AG09319 (cell line): ENCODE measurements at regions not wholly inside any gene's neighbourhood (a gene's known extent, or its start where the extent isn't known, plus 50 kb on each side); places are given as distances from the start of the nearest gene placed in this dataset.
"Not testable (repeated sequence)": the region's sequence is repeated elsewhere in the genome, so short reads cannot be mapped to it uniquely, and the experiment has no call there.

ENCODE experiments used
- DNase-seq: peaks from one replicate; pipeline ENCODE4 v3.0.0-alpha.2; 2010; ENCODE audit warnings: low read depth; ENCODE audit errors: extremely low read depth
- TF ChIP-seq, protein P1 (sequence below): IDR thresholded peaks from 2 replicates; pipeline ENCODE4 v1.5.1; 2011; ENCODE audit warnings: low read depth, mild to moderate bottlenecking, inconsistent platforms, low read length, moderate library complexity

DNA sequence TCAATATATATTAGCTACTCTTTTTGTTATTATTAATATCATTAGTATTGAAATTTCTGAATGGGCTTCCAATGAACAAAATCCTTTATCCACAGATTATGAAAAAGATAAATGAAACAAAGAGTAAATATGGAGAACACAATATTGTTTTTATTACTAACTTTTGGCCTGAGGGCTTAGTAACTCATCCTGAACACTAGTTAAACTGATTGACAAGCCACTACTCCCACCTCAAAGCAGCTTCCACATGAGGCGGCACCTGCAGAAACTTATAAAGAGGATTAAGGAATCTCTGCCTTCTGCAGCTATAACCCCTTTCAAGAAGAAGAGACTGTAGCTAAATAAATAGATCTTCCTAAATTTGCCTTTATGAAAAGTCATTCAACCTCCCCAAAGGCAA, 187.6 kb upstream of the ALG10 start:
- DNase-seq = no peak
- TF ChIP-seq, protein P1, sequence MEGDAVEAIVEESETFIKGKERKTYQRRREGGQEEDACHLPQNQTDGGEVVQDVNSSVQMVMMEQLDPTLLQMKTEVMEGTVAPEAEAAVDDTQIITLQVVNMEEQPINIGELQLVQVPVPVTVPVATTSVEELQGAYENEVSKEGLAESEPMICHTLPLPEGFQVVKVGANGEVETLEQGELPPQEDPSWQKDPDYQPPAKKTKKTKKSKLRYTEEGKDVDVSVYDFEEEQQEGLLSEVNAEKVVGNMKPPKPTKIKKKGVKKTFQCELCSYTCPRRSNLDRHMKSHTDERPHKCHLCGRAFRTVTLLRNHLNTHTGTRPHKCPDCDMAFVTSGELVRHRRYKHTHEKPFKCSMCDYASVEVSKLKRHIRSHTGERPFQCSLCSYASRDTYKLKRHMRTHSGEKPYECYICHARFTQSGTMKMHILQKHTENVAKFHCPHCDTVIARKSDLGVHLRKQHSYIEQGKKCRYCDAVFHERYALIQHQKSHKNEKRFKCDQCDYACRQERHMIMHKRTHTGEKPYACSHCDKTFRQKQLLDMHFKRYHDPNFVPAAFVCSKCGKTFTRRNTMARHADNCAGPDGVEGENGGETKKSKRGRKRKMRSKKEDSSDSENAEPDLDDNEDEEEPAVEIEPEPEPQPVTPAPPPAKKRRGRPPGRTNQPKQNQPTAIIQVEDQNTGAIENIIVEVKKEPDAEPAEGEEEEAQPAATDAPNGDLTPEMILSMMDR = no peak

DNA sequence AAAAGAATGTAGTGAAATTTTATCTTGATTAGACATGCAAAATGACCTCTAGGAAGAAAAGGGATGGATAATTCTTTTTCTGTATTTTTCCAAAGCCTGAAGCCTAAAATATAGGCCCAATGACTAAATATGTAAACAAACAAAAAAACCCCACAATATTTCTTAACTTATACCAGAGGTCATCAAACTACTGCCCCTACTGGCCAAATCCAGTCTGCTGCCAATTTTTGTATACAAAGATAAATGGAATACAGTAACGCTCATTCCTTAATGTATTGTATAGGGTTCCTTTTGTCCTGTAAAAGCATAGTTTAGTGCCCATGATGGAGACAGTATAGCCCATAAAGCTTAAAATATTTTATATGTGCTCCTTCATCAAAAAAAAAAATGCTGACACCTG, 145.7 kb upstream of the ALG10 start:
- DNase-seq = no peak
- TF ChIP-seq, protein P1 = no peak

DNA sequence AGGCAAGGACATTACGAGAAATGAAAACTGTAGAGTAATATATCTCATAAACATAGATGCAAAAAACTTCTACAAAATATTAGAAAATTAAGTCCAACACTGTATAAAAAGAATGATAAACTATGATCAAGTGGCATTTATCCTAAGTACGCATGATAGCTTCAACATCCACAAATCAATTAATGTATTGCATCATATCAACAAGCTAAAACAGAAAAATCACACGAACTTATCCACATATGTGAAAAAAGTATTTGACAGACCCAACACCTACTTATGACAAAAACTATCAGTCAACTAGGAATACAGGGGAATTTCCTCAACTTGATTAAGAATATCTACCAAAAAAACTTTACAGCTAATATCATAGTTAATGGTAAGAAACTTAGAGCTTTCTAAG, 129.9 kb upstream of the ALG10 start:
- DNase-seq = no peak
- TF ChIP-seq, protein P1 = no peak

DNA sequence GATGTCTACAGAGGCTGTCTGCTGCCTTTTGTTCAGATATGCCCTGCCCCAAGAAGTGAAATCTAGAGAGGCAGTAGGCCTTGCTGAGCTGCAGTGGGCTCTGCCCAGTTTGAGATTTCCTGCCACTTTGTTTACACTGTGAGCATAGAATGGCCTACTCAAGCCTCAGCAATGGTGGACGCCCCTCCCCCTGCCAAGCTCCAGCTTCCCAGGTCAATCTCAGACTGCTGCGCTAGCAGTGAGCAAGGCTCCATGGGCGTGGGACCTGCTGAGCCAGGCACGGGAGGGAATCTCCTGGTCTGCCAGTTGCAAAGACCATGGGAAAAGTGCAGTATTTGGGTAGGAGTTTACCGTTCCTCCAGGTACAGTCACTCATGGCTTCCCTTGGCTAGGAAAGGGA, 101.8 kb upstream of the ALG10 start:
- DNase-seq = not testable (repeated sequence)

DNA sequence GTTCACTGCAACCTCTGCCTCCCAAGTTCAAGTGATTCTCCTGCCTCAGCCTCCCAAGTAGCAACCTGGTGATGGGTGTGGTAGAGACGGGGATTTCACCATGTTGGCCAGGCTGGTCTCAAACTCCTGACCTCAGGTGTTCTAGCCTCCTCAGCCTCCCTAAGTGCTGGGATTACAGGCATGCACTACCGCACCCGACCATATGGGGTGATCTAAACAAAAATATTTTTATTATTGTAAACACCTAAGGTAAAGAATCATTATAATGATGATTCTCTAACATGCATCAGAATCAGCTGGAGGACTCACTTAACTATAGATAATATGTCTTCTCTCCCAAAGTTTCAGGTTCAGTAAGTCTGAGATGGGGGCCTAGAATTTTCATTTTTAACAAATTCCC, 96.2 kb upstream of the ALG10 start:
- TF ChIP-seq, protein P1 = no peak
- DNase-seq = no peak

DNA sequence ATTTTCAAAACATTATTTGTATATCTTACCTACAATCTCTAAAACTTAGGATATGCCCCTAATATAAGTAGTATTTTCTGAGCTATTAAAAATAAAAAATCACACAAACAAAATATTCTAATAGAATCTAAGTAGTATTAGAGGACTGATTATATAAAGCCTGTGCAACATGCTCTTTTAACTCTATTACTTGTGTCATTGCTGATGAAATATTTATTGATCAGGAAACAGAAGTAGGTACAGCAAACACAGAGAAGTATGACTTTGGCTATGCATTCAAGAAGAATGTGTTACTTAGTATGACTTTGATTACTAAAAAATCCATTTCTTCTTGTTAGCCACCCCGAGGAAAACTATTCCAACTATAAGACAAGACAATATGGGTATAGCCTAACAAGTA, 84.6 kb upstream of the ALG10 start:
- not testable (repeated sequence) for DNase-seq

DNA sequence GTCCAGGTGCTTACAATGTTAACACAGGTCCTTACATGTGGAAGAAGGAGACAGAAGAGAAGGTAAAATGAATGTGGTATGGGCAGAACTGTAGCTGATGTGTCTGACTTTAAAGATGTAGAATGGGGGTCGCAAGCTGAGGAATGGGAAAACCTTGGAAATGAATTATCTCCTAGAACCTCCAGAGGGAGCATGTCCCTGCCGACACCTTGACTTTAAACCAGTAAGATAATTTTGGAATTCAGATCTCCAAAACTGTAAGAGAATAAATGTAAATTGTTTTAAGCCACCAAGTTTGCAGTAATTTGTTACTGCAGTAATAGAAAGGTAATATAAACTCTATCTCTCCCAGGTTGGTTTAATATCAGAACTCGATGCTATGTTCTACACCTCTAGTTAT, 80.1 kb upstream of the ALG10 start:
- DNase-seq = no peak
- TF ChIP-seq, protein P1 = no peak

DNA sequence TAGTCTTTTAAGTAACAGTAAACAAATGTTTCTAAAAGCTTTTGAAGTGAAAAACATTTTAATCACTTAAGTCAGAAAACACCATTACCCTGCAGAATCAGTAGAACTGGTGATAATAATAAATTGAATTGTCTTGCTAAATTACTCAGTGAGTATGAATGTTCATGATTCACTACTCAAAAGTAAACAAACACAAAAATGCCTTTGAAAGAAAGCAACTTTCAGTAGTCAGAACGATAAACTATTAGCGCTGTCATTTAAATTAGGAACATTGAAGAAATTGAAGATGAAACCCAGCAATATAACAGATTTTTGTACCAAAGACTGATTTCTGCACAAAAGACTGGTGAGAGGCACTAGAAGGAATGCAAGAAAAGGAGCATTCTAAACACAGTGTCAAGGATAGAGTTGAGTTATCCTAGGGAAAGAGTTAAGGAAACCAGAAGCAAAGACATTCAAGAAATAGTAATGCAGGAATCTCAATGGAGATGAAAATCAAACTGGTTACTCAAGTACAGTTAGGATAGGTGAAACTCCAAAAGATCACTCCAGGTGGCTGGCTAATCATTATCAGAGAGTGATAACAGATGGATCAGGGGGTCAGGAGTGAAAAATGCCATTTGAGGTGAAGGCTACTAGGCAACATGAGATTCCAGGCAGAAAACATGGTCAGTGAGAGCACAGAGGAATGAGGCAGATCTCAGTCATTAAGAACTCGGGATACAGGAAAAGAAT, 77.4 kb upstream of the ALG10 start:
- no peak for DNase-seq
- TF ChIP-seq, protein P1 = no peak
